22Rv1 (cell line): ENCODE measurements at regions not wholly inside any gene's neighbourhood (a gene's known extent, or its start where the extent isn't known, plus 50 kb on each side); places are given as distances from the start of the nearest gene placed in this dataset.

Experiments used
- H3K27ac ChIP-seq: fragments of 450-650 bp; 2 replicates; pipeline ENCODE4 v1.5.1; 2017
- CTCF ChIP-seq: fragments of 450-650 bp; IDR thresholded peaks from 2 replicates; pipeline ENCODE4 v1.5.1; 2017; ENCODE audit warnings: mild to moderate bottlenecking
- ZFX ChIP-seq: fragments of 450-650 bp; IDR thresholded peaks from 2 replicates; pipeline ENCODE4 v1.6.1; 2017; ENCODE audit warnings: antibody characterized with exemption, borderline replicate concordance

GRCh38 chr3:23746441-23746840 is 59.3 kb upstream of the UBE2E1 start:
- TF ChIP-seq ZFX: no peak
- no peak for TF ChIP-seq CTCF
- H3K27ac ChIP-seq: no peak overlapping the region

- no peak overlapping the region for H3K27ac ChIP-seq
Observed at GRCh38 chr3:23747841-23748240, 57.9 kb upstream of the UBE2E1 start.

GRCh38 chr3:23748398-23749110 is 57.2 kb upstream of the UBE2E1 start:
- no peak overlapping the region for H3K27ac ChIP-seq
- no peak for TF ChIP-seq ZFX
- TF ChIP-seq CTCF: no peak

More at GRCh38 chr3:23747841-23748240, 57.9 kb upstream of the UBE2E1 start:
- TF ChIP-seq CTCF (no peak), ZFX (no peak)

- TF ChIP-seq CTCF (no peak), ZFX (no peak)
- H3K27ac ChIP-seq: no peak overlapping the region
Observed at GRCh38 chr3:23749609-23750008, 56.1 kb upstream of the UBE2E1 start.

- TF ChIP-seq CTCF (no peak), ZFX (no peak)
- no peak overlapping the region for H3K27ac ChIP-seq
Observed at GRCh38 chr3:23750573-23751210, 55.1 kb upstream of the UBE2E1 start.

- TF ChIP-seq CTCF (no peak), ZFX (no peak)
- no peak overlapping the region for H3K27ac ChIP-seq
Observed at GRCh38 chr3:23751212-23751723, 54.5 kb upstream of the UBE2E1 start.

GRCh38 chr3:23752126-23752525 is 53.6 kb upstream of the UBE2E1 start:
- TF ChIP-seq CTCF (no peak), ZFX (no peak)

More at GRCh38 chr3:23752126-23752525, 53.6 kb upstream of the UBE2E1 start:
- no peak overlapping the region for H3K27ac ChIP-seq
